GM23248 (cell line): ENCODE measurements at regions not wholly inside any gene's neighbourhood (a gene's known extent, or its start where the extent isn't known, plus 50 kb on each side); places are given as distances from the start of the nearest gene placed in this dataset.

ENCODE experiments used
- DNase-seq: peaks from one replicate; pipeline ENCODE4 v3.0.0-alpha.2; 2015
- H2AFZ ChIP-seq: fragments of 200-600 bp; sonication (generic); 2 replicates; pipeline ENCODE4 v1.6.1; 2016; ENCODE audit warnings: antibody characterized with exemption
- H3F3A ChIP-seq: fragments of 200-600 bp; sonication (generic); 2 replicates; pipeline ENCODE4 v1.6.1; 2016; ENCODE audit warnings: mild to moderate bottlenecking, antibody characterized with exemption, mixed run types; ENCODE audit not compliant: insufficient read depth
- H3K27ac ChIP-seq: fragments of 200-600 bp; sonication (generic); 2 replicates; pipeline ENCODE4 v1.5.1; 2016; ENCODE audit warnings: mild to moderate bottlenecking
- H3K27me3 ChIP-seq: fragments of 200-600 bp; sonication (generic); replicated peaks from 2 replicates; pipeline ENCODE4 v1.6.1; 2016; ENCODE audit warnings: mild to moderate bottlenecking; ENCODE audit not compliant: insufficient read depth
- H3K36me3 ChIP-seq: fragments of 200-600 bp; sonication (generic); 2 replicates; pipeline ENCODE4 v1.6.1; 2016; ENCODE audit warnings: low read depth, mild to moderate bottlenecking
- H3K4me1 ChIP-seq: fragments of 200-600 bp; sonication (generic); 2 replicates; pipeline ENCODE4 v1.6.1; 2016; ENCODE audit warnings: mild to moderate bottlenecking; ENCODE audit not compliant: insufficient read depth
- H3K4me2 ChIP-seq: fragments of 200-600 bp; sonication (generic); one replicate; pipeline ENCODE4 v1.6.1; 2016; ENCODE audit warnings: mild to moderate bottlenecking; ENCODE audit not compliant: unreplicated experiment
- H3K4me3 ChIP-seq: fragments of 200-600 bp; sonication (generic); 2 replicates; pipeline ENCODE4 v1.5.1; 2016; ENCODE audit warnings: mild to moderate bottlenecking
- H3K79me2 ChIP-seq: fragments of 200-600 bp; sonication (generic); 2 replicates; pipeline ENCODE4 v1.6.1; 2016; ENCODE audit warnings: mild to moderate bottlenecking; ENCODE audit not compliant: insufficient read depth
- H3K9ac ChIP-seq: fragments of 200-600 bp; sonication (generic); 2 replicates; pipeline ENCODE4 v1.6.1; 2016; ENCODE audit warnings: mild to moderate bottlenecking
- H3K9me2 ChIP-seq: fragments of 200-600 bp; sonication (generic); 2 replicates; pipeline ENCODE4 v1.6.1; 2016; ENCODE audit warnings: mixed run types, mild to moderate bottlenecking, moderate library complexity; ENCODE audit not compliant: insufficient read depth
- H3K9me3 ChIP-seq: fragments of 200-600 bp; sonication (generic); one replicate; pipeline ENCODE4 v1.6.1; 2017; ENCODE audit warnings: low read depth
- H4K20me1 ChIP-seq: fragments of 200-600 bp; sonication (generic); 2 replicates; pipeline ENCODE4 v1.6.0; 2016; ENCODE audit not compliant: insufficient read depth
- EZH2 ChIP-seq: fragments of 200-600 bp; sonication (generic); IDR thresholded peaks from 2 replicates; pipeline ENCODE4 v1.6.1; 2018; ENCODE audit warnings: antibody characterized with exemption, mild to moderate bottlenecking; ENCODE audit not compliant: insufficient read depth, poor library complexity, severe bottlenecking
- EZH2phosphoT487 ChIP-seq: fragments of 200-600 bp; sonication (generic); IDR thresholded peaks from 2 replicates; pipeline ENCODE4 v1.6.1; 2018; ENCODE audit warnings: antibody characterized with exemption, moderate library complexity, mild to moderate bottlenecking, low read depth; ENCODE audit not compliant: insufficient read depth
- WGBS, 2 experiments: methylation state at CpG; one replicate each; pipeline ENCODE4 v1.1.6; 2015 to 2017; ENCODE audit warnings: low lambda C conversion rate in 2 of 2, low coverage in 1 of 2; ENCODE audit errors: missing lambda C conversion rate in 2 of 2; 5-methylcytosine and 5-hydroxymethylcytosine counted together
- in situ Hi-C: fragments of 300-500 bp; cut with MboI; formaldehyde crosslinking; loops from 2 replicates; pipeline ENCODE4 v1.15.0; 2020

DNA sequence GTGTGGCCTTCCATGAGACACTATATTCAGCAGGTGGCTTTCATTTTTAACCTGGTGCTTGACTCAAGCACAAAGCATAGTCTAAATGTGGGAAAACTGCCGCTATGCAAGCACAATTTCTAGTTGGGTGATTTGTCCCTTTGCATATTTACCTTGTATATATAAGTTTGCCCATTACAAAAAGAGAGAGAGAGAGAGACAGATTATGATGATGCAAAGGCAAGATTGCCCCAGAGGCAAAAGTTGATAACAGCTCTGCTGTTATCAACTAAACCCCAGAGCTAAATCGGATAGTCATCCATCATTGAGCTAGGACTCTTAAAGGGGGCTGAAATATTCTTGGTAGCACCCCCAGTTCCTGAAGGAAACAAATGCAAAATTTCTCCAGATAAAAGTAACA lies 141.5 kb downstream of the AQP9 start:
- no peaks in the 10 kb centered on the region for H3K4me1 ChIP-seq
- 92 to 98% methylated on average over 2 of the region's 2 CpGs for WGBS, 2 experiments
- H3K27me3 ChIP-seq, result no peaks in the 10 kb centered on the region
- H3K4me2 ChIP-seq, result no peak overlapping the region
- H3K4me3 ChIP-seq, result no peak overlapping the region
- DNase-seq, result no peak
- H3K9me3 ChIP-seq, result no peaks in the 10 kb centered on the region
- no peaks in the 10 kb centered on the region for H3K79me2 ChIP-seq
- no peaks in the 10 kb centered on the region for H3F3A ChIP-seq
- no peaks in the 10 kb centered on the region for H3K36me3 ChIP-seq
- H3K9me2 ChIP-seq, result no peaks in the 10 kb centered on the region
- no peaks in the 10 kb centered on the region for H4K20me1 ChIP-seq
- no peak overlapping the region for H2AFZ ChIP-seq
- H3K27ac ChIP-seq, result no peak overlapping the region
- H3K9ac ChIP-seq, result no peak overlapping the region
- no peak for TF ChIP-seq EZH2
- no peak for TF ChIP-seq EZH2phosphoT487
- in situ Hi-C loops, result no loop called here

DNA sequence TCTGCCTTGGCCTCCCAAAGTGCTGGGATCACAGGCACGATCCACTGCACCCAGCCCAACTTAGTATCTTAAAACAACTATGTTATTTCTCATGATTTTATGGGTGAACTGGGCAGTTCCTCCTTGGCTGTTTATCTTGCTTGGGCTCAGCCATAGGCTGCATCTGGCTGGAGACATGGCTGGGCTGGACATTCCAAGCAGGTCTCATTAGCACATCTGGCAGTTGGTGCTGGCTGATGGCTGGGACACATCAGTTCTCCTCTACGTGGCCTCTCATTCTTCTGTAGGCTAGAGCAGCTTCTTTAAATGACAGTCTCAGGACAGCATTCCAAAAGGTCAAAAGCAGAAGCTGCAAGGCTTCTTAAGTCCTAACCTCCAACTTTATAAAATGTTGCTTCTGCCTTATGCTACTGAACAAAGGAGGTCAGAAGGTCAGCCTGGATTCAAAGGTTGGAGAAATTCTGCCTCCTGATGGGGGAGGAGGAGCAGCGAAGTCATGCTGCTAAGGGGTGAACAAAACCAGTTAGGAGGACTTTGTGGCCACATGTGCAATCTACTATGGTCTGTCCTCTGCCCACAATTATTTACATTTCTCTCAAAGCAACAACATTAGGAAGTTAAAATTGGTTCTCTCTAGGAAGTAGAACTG lies 144.0 kb downstream of the AQP9 start:
- Histone ChIP-seq H3K4me1 (no peaks in the 10 kb centered on the region), H3K9ac (no peak overlapping the region), H4K20me1 (no peaks in the 10 kb centered on the region), H3K27me3 (no peaks in the 10 kb centered on the region), H3K4me3 (no peak overlapping the region), H3K4me2 (no peak overlapping the region), H3K79me2 (no peaks in the 10 kb centered on the region), H3K36me3 (no peaks in the 10 kb centered on the region), H3K9me3 (no peaks in the 10 kb centered on the region), H3F3A (no peaks in the 10 kb centered on the region), H2AFZ (no peak overlapping the region), H3K9me2 (no peaks in the 10 kb centered on the region), H3K27ac (no peak overlapping the region)
- no peak for DNase-seq
- WGBS, 2 experiments, result 53 to 60% methylated on average over 3 of the region's 3 CpGs
- TF ChIP-seq EZH2phosphoT487 (no peak), EZH2 (no peak)
- in situ Hi-C loops, result no loop called here

DNA sequence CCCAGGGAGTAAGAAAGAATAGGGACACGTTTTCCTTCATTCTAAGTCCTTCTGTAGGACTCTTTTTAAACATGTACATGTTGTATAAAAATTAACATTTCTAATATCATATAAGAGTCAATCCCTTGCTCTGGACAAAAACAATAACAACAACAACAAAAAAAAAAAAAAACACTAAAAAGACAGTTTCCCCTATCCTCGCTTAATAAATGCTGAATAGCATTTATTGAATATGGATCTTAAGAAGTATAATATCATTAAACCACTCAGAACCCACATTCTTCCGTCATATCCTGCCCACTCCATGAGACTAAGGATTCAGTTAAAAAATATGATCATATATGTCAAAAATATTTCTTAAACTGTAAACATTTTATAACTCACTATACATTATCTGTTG lies 145.1 kb downstream of the AQP9 start:
- H3K27ac ChIP-seq, result no peak overlapping the region
- in situ Hi-C loops, result no loop called here
- H2AFZ ChIP-seq, result no peak overlapping the region
- no peak for TF ChIP-seq EZH2
- TF ChIP-seq EZH2phosphoT487, result no peak
- no peaks in the 10 kb centered on the region for H3K9me3 ChIP-seq
- no peaks in the 10 kb centered on the region for H3K27me3 ChIP-seq
- H3K36me3 ChIP-seq, result no peaks in the 10 kb centered on the region
- H3K4me1 ChIP-seq, result no peaks in the 10 kb centered on the region
- no peaks in the 10 kb centered on the region for H3K9me2 ChIP-seq
- H3K9ac ChIP-seq, result no peak overlapping the region
- H4K20me1 ChIP-seq, result no peaks in the 10 kb centered on the region
- WGBS, 2 experiments, result 84 to 96% methylated on average over 3 of the region's 3 CpGs
- no peak for DNase-seq
- no peak overlapping the region for H3K4me2 ChIP-seq
- no peaks in the 10 kb centered on the region for H3K79me2 ChIP-seq
- no peaks in the 10 kb centered on the region for H3F3A ChIP-seq
- no peak overlapping the region for H3K4me3 ChIP-seq

DNA sequence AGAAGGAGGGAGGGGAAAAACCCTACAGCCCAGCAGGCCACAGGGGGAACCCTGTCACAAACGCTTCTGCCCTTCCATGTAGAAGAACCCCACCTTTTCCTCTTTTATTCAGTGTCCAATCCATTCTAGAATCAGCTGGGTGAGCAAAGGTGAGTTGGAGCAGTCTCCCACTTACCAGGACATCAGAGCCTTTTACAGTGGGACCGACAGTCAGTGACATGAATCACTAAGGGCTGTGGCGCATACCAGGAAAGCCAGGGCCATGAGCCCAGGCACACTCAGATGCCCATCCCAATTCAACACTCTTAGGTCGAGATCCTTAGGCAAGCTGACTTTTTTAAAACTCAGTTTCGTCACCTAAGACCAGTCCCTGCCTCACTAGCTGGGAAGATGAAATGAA lies 146.1 kb downstream of the AQP9 start:
- no peaks in the 10 kb centered on the region for H3K79me2 ChIP-seq
- H3K36me3 ChIP-seq, result no peaks in the 10 kb centered on the region
- no peaks in the 10 kb centered on the region for H3K27me3 ChIP-seq
- no peak overlapping the region for H3K9ac ChIP-seq
- no peak for DNase-seq
- TF ChIP-seq EZH2 (no peak), EZH2phosphoT487 (no peak)
- no peak overlapping the region for H2AFZ ChIP-seq
- in situ Hi-C loops, result no loop called here
- no peak overlapping the region for H3K4me3 ChIP-seq
- H4K20me1 ChIP-seq, result no peaks in the 10 kb centered on the region
- no peaks in the 10 kb centered on the region for H3K9me3 ChIP-seq
- H3K4me2 ChIP-seq, result no peak overlapping the region
- WGBS, 2 experiments, result 94 to 97% methylated on average over 5 of the region's 5 CpGs
- no peaks in the 10 kb centered on the region for H3F3A ChIP-seq
- no peaks in the 10 kb centered on the region for H3K9me2 ChIP-seq
- H3K4me1 ChIP-seq, result no peaks in the 10 kb centered on the region
- no peak overlapping the region for H3K27ac ChIP-seq
